HG03103 (cell line): ENCODE measurements at regions not wholly inside any gene's neighbourhood (a gene's known extent, or its start where the extent isn't known, plus 50 kb on each side); places are given as distances from the start of the nearest gene placed in this dataset.

ENCODE experiments used
- ATAC-seq: cut with Tn5 transposase; IDR thresholded peaks from one replicate; pipeline ENCODE4 v1.9.1; 2021; ENCODE audit warnings: low read depth; ENCODE audit not compliant: unreplicated experiment

DNA sequence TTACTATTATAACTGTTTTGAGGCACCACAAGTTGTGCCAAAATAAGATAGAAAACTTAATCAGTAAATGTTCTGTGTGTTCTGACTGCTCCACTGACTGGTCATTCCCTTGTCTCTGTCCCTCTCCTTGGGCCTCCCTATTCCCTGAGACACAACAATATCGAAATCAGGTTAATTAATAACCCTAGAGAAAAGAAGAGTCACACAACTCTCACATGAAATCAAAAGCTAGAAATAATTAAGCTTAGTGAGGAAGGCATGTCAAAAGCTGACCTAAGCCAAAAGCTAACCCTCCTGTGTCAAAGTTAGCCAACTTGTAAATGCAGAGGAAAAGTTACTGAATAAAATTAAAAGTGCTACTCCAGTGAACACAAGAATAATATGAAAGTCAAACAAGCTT, 53.8 kb upstream of the CCDC196 start:
- no peak for ATAC-seq

DNA sequence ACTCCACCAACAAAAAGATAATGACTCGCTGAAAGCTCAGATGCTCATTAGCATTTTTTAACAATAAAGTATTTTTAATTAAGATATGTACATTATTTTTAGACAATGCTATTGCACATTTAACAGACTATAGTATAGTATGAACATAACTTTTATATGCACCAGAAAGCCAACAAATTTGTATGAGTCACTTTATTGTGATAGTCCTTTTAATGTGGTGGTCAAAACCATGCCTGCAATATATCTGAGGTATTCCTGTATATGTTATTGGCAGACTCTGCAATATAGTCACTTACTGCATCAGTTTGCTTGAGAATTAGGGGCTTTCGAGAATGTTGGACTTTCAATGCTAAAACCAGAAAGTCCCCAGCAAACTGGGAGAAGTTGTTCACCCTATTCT, 51.7 kb upstream of the CCDC196 start:
- ATAC-seq: no peak

GRCh38 chr14:66435683-66436082, 50.5 kb upstream of the CCDC196 start:
- no peak for ATAC-seq
